ENCODE measurements at regions not wholly inside any gene's neighbourhood (a gene's known extent, or its start where the extent isn't known, plus 50 kb on each side); places are given as distances from the start of the nearest gene placed in this dataset.

DNA sequence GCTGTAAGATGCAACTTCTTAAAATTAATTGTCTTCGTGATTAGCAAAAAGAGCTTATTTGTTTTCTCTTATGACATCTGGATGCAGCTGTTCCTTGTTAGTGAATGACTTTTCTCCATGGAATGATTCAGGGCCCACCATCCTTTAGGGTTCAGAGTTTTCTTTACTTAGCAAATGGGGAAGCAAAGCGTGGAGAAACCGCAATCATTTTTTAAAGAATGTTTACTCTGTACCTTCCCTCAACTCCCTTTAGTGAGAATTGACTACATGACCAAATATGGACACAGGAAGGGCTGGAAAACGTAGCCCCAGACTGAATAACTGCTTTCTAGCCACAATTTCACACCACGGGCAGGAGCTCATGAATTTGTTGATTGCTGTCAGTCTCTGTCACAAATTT, 130.1 kb downstream of the EDEM1 start:
- H3K36me3 Mint-ChIP-seq (ENCODE audit: low read depth, unreplicated experiment) = no peaks in the 10 kb centered on the region
- H3K27ac Mint-ChIP-seq (ENCODE audit: unreplicated experiment) = no peak overlapping the region
- H3K4me3 Mint-ChIP-seq (ENCODE audit: unreplicated experiment) = no peak overlapping the region
- no peak for TF ChIP-seq CTCF (IDR thresholded peaks at IDR 0.05; ENCODE audit: unreplicated experiment)
- no peak for DNase-seq (ENCODE audit: low spot score)
- H3K4me1 Mint-ChIP-seq (ENCODE audit: unreplicated experiment) = no peaks in the 10 kb centered on the region
- peaks cover 5% of the 10 kb centered on the region for H3K9me3 Mint-ChIP-seq (ENCODE audit: unreplicated experiment)
- peaks cover under 1% of the 10 kb centered on the region for H3K27me3 Mint-ChIP-seq (ENCODE audit: unreplicated experiment)

GRCh38 chr3:5319454-5319853, 131.9 kb downstream of the EDEM1 start:
- TF ChIP-seq CTCF (IDR thresholded peaks at IDR 0.05; ENCODE audit: unreplicated experiment) = no peak
- H3K9me3 Mint-ChIP-seq (ENCODE audit: unreplicated experiment) = peaks cover 4% of the 10 kb centered on the region
- H3K27ac Mint-ChIP-seq (ENCODE audit: unreplicated experiment) = no peak overlapping the region
- H3K4me1 Mint-ChIP-seq (ENCODE audit: unreplicated experiment) = no peaks in the 10 kb centered on the region
- H3K36me3 Mint-ChIP-seq (ENCODE audit: low read depth, unreplicated experiment) = no peaks in the 10 kb centered on the region
- no peak for DNase-seq (ENCODE audit: low spot score)
- H3K4me3 Mint-ChIP-seq (ENCODE audit: unreplicated experiment) = no peak overlapping the region
- no peaks in the 10 kb centered on the region for H3K27me3 Mint-ChIP-seq (ENCODE audit: unreplicated experiment)

- Mint-ChIP-seq H3K4me1 (ENCODE audit: unreplicated experiment) (no peaks in the 10 kb centered on the region), H3K27me3 (ENCODE audit: unreplicated experiment) (no peaks in the 10 kb centered on the region), H3K27ac (ENCODE audit: unreplicated experiment) (no peak overlapping the region), H3K4me3 (ENCODE audit: unreplicated experiment) (no peak overlapping the region), H3K36me3 (ENCODE audit: low read depth, unreplicated experiment) (no peaks in the 10 kb centered on the region), H3K9me3 (ENCODE audit: unreplicated experiment) (peaks cover 4% of the 10 kb centered on the region)
- no peak for DNase-seq (ENCODE audit: low spot score)
- no peak for TF ChIP-seq CTCF (IDR thresholded peaks at IDR 0.05; ENCODE audit: unreplicated experiment)
Measured at GRCh38 chr3:5321666-5322340, 134.3 kb downstream of the EDEM1 start.

DNA sequence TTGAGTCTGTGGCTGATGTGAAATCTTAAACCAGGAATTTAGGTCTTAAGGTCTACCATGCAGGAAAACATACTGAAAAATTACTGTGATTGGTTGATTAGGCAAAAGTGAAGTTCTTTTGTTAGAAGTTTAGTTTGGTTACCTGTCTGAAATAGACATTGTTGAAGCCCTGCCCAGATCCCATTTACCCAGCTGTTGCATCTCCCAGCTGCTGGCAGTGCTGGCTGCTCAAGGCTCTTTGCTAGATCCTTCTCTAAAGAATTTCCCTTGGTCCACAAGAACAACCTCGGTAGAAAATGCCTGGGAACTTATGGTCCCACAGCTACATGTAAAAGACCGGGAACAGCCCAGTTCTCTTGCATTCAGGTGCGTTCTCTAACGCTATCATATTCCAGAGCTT, 137.3 kb downstream of the EDEM1 start:
- H3K4me3 Mint-ChIP-seq (ENCODE audit: unreplicated experiment) = no peak overlapping the region
- no peaks in the 10 kb centered on the region for H3K36me3 Mint-ChIP-seq (ENCODE audit: low read depth, unreplicated experiment)
- DNase-seq (ENCODE audit: low spot score) = no peak
- H3K27me3 Mint-ChIP-seq (ENCODE audit: unreplicated experiment) = peaks cover 2% of the 10 kb centered on the region
- no peaks in the 10 kb centered on the region for H3K9me3 Mint-ChIP-seq (ENCODE audit: unreplicated experiment)
- no peak for TF ChIP-seq CTCF (IDR thresholded peaks at IDR 0.05; ENCODE audit: unreplicated experiment)
- H3K4me1 Mint-ChIP-seq (ENCODE audit: unreplicated experiment) = no peaks in the 10 kb centered on the region
- H3K27ac Mint-ChIP-seq (ENCODE audit: unreplicated experiment) = no peak overlapping the region

- Mint-ChIP-seq H3K4me3 (ENCODE audit: unreplicated experiment) (no peak overlapping the region), H3K9me3 (ENCODE audit: unreplicated experiment) (peaks cover 11% of the 10 kb centered on the region), H3K27ac (ENCODE audit: unreplicated experiment) (no peak overlapping the region), H3K27me3 (ENCODE audit: unreplicated experiment) (peaks cover 4% of the 10 kb centered on the region), H3K36me3 (ENCODE audit: low read depth, unreplicated experiment) (no peaks in the 10 kb centered on the region), H3K4me1 (ENCODE audit: unreplicated experiment) (no peaks in the 10 kb centered on the region)
- no peak for DNase-seq (ENCODE audit: low spot score)
- no peak for TF ChIP-seq CTCF (IDR thresholded peaks at IDR 0.05; ENCODE audit: unreplicated experiment)
Measured at GRCh38 chr3:5330152-5330810, 142.8 kb downstream of the EDEM1 start.
